Stimulated activated CD8-positive, alpha-beta memory T cell treated with anti-CD3 and anti-CD28 coated beads, Interleukin-15, amount 100 ng/mL, for 1 hour (primary cell): ENCODE measurements at regions not wholly inside any gene's neighbourhood (a gene's known extent, or its start where the extent isn't known, plus 50 kb on each side); places are given as distances from the start of the nearest gene placed in this dataset.
"Not testable (repeated sequence)": the region's sequence is repeated elsewhere in the genome, so short reads cannot be mapped to it uniquely, and the experiment has no call there.

Experiments
- DNase-seq: peaks from one replicate; pipeline ENCODE4 v3.0.0-alpha.2; 2020; ENCODE audit warnings: low read depth

DNA sequence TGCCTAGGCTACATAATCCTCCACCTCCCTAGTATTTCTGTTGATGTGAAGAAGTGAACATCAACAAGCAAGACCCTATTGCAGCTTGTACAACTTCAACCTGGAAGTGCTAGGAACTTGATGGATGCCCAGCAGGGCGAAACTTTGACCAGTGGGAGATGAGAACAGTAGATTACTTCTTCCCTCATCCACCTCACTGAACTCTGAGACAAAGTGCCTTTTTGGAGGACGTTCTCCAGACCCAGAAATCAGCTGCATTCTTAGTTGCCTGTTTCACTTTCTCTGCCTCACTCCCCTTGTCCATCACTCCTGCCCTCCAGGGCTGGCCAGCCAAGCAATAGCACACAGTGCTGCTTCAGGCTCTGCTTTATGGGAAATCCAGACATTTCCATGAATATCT, 683.4 kb downstream of the GALC start:
- no peak for DNase-seq

GRCh38 chr14:87306409-87307168, 686.4 kb downstream of the GALC start:
- DNase-seq = no peak

DNA sequence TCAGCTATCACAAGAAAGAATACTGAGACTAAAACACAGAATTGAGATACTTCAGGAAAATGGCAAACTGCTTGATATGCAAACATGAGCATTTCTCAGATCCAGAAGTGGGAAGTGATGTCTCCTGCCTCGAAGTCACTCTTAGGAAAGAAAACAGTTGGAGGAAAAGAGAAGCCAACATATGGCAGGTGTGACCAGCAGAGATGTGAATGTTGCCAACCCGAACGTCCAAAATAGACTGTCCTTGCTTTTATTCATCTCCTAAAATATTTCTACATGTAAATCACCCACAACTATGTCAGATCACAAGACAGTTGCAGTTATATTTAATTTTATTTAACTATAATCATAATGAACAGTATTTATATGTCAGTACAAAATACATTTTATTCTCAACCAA, 687.6 kb downstream of the GALC start:
- DNase-seq = no peak

GRCh38 chr14:87304404-87304803, 688.6 kb downstream of the GALC start:
- DNase-seq = no peak

GRCh38 chr14:87286826-87287225, 706.2 kb downstream of the GALC start:
- no peak for DNase-seq

- no peak for DNase-seq
These were observed 706.8 kb downstream of the GALC start for GRCh38 chr14:87286191-87286590.

DNA sequence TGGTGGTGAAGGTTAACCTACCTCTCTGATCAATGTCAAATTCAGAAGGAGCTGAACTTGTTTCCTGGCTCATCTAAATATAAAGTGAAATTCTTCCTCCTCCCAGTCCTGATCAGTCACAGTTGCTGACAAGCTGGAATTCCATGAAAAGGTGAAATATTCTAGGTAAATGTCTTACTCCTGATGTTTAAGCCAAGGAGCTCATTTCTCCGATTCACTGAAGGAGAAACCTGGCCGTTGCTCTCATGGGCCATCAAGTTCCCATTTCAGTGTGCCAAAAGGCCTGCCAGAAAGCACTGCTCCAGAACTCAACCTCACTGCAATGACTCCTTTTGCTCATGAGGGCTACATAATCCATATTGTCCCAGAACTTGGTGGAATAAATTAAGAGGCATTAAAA, 707.5 kb downstream of the GALC start:
- DNase-seq = no peak

- DNase-seq = no peak
These were observed 709.4 kb downstream of the GALC start for GRCh38 chr14:87283547-87283946.

DNA sequence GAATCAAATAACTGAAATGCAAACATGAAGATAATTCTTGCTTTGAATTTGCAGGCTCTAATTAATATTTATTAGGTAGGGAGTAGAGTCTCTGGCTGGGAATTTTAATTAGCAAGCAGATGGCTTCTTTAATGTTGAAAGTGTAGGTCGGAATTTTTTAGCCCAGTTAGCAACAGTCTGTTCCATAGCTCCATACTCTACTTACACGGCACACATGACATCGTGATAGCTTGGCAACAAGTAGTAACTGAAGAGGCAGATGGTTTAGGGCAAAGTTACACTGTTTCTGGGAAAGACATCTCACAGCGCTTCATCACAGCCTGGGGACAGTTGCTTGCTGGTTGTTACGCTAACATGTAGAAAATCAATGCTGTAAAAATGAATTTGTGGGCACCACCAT, 710.7 kb downstream of the GALC start:
- DNase-seq = no peak

- DNase-seq = no peak
These were observed 714.6 kb downstream of the GALC start for GRCh38 chr14:87278415-87278814.

GRCh38 chr14:87271331-87271730, 721.7 kb downstream of the GALC start:
- DNase-seq = no peak

DNA sequence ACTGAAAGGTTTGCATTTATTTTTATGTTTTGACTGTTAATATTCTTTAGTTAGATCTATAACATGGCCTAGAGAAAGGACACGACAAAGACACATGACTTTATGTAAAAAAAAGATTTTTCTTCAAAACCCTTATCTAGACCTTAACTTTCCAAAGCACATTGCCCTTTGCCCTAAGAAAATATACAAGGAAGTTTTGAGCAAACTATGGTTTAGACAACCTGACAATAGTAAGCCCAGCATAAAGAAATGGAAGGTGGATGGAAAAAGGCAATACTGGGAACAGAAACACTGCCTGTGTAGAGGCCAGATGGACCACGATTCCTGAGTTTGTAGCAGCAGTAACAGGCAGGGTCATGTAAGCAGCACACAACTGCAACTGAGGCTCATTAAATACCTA, 724.0 kb downstream of the GALC start:
- DNase-seq = no peak

GRCh38 chr14:87264796-87265195, 728.2 kb downstream of the GALC start:
- no peak for DNase-seq

DNA sequence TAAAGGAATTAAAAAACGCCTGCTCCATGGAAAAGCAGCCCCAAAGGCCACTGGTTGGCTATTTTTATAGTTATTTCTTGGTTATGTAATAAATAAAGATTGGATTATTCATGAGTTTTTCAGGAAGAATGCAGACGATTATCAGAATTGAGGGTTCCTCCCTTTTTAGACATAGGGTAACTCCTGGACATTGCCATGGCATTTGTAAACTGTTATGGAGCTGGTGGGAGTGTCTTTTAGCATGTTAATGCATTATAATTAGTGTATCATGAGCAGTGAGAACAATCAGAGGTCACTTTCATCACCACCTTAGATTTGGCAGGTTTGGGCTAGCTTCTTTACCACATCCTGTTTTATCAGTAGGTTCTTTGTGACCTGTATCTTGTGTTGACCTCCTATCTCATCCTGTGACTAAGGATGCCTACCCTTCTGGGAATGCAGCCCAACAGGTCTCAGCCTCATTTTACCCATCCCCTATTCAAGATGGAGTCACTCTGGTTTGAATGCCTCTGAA, 728.7 kb downstream of the GALC start:
- no peak for DNase-seq

DNA sequence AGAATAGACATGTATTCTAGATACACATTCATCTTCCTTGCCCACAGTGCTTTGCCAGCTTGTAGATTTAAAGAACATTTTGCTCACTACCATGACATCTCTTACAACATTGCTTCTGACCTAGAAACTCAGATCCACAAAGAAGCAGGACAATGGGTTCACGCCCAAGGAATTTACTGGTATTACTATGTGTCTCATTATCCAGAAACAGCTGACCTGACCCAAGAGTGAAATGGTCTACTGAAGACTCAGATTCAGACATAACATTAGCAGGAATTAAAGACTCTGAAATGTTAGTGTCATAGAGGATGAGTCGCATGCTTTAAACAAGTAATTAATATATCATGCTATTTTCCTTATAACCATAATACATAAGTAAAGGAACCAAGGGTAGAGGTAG, 731.4 kb downstream of the GALC start:
- DNase-seq = no peak

DNA sequence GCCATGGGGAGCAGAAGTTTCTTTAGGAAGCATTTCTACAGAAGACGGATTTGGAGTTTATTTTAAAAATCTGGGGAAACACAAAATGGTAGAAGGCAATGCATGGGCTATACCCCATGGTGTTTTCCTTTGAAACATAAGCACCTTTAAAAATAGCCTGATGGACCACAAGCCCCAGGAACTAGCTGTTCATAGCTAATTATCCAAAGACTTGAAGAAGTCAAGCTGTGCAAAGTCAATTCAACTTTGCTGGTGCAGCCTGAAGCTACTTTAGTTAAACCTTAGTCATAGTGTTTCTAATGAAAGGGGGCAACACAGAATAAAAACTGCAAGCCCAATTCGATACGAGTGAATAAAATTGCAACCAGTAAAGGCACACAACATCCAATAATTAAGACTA, 732.5 kb downstream of the GALC start:
- no peak for DNase-seq

DNA sequence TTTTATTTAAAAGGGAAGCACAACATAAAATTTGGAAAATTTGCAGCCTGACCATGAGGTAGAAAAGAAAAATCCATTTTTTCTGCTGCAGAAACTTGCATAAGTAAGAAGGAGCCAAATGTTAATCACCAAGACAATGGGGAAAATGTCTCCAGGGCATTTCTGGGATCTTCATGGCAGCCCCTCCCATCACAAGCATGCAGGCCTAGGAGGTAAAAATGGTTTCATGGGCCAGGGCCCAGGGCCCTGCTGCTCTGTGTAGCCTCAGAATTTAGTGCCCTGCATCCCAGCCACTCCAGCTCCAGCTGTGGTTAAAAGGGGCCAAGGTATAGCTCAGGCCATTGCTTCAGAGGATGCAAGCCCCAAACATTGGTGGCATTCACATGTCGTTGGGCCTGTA, 735.6 kb downstream of the GALC start:
- DNase-seq = no peak

DNA sequence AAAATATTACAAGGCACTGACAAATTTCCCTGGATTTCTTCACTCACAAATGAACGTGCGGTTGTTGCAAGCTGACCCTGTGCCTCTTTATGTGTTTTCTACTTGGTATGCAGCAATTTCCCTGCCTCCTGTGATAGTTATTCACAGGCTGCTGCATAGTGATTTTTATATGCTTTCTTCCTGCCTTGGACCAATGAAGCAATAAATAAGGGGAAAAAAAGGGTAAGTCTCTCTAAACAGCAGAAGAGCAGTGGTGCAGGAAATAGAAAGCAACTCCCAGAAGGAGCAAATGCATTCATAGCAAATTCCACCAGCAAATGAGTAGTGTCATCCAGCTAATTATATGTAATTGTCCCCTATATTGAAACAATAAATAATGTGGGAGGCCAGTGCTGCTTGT, 737.9 kb downstream of the GALC start:
- DNase-seq = no peak

GRCh38 chr14:87254331-87254874, 738.6 kb downstream of the GALC start:
- no peak for DNase-seq

DNA sequence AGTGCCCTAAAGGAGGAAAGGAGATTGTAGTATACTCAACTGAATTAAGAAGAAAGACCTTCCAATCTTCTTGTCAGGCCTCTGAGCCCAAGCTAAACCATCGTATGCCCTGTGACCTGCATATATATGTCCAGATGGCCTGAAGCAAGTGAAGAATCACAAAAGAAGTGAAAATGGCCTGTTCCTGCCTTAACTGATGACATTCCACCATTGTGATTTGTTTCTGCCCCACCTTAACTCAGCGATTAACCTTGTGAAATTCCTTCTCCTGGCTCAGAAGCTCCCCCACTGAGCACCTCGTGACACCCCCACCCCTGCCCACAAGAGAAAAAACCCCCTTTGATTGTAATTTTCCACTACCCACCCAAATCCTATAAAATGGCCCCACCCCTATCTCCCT, 739.2 kb downstream of the GALC start:
- DNase-seq = not testable (repeated sequence)

DNA sequence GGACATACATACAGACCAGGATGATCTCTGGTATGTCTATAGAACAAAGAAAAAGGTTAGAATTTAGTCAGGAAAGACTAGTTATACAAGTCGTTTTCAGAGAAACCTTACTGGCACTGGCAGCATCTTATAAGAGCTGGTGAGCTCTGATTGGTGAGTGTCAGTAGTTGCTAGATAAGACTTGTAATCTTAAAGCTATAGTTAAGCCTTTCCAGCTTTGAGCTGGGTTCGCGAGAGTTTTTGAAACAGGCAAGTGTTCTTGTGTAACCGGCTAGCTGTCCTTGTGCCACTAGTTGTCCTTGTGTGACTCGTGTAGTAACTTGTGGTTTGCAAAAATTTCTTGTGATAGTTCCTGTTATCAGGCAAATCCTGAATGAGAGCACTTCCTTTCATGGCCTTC, 740.9 kb downstream of the GALC start:
- no peak for DNase-seq

- DNase-seq = no peak
These were observed 742.0 kb downstream of the GALC start for GRCh38 chr14:87251011-87251410.

GRCh38 chr14:87241018-87241768, 751.8 kb downstream of the GALC start:
- no peak for DNase-seq
